IMR-90 (cell line): ENCODE measurements at regions not wholly inside any gene's neighbourhood (a gene's known extent, or its start where the extent isn't known, plus 50 kb on each side); places are given as distances from the start of the nearest gene placed in this dataset.

ENCODE experiments used
- ATAC-seq: fragments of 200-7000 bp; cut with Tn5 transposase; 2 replicates; pipeline ENCODE4 v1.9.1; 2020; ENCODE audit warnings: low read depth, mild to moderate bottlenecking, moderate library complexity
- BruUV-seq: library from RNA; stranded (reverse); fragments of 400-500 nt; replicated peaks from 2 replicates; lab custom pipeline; 2021; lab: Mats Ljungman, UMichigan
- CTCF ChIA-PET: fragments of 300-600 bp; formaldehyde crosslinking; extraction: SDS; loops from one replicate; lab custom pipeline; 2021; ENCODE audit warnings: antibody characterized with exemption; lab: Yijun Ruan, JAX
- POLR2A ChIA-PET: fragments of 300-600 bp; sonication (Branson Sonifier 250); formaldehyde crosslinking; loops from one replicate; lab custom pipeline; 2022; ENCODE audit warnings: antibody characterized with exemption; ENCODE audit not compliant: unreplicated experiment; lab: Charles Lee
- DNase-seq: peaks from one replicate; pipeline ENCODE4 v3.0.0; 2013
- H2AFZ ChIP-seq: replicated peaks from 2 replicates; pipeline ENCODE3; 2013; ENCODE audit warnings: low read length, mild to moderate bottlenecking; ENCODE audit not compliant: poor library complexity
- H2AK5ac ChIP-seq: 2 replicates; pipeline ENCODE4 v1.6.1; 2013; ENCODE audit warnings: low read depth, low read length, inconsistent platforms
- H2AK9ac ChIP-seq: replicated peaks from 2 replicates; pipeline ENCODE3; 2013; ENCODE audit warnings: mild to moderate bottlenecking, low read depth, low read length, moderate library complexity; ENCODE audit not compliant: poor library complexity
- H2BK120ac ChIP-seq: 2 replicates; pipeline ENCODE4 v1.6.1; 2013; ENCODE audit warnings: low read depth, low read length, inconsistent platforms
- H2BK15ac ChIP-seq: 3 replicates; pipeline ENCODE4 v1.6.1; 2013; ENCODE audit warnings: low read depth, low read length, inconsistent platforms
- H2BK20ac ChIP-seq: 2 replicates; pipeline ENCODE4 v1.6.1; 2013; ENCODE audit warnings: low read depth, mild to moderate bottlenecking, inconsistent platforms, low read length, moderate library complexity
- H2BK5ac ChIP-seq: 2 replicates; pipeline ENCODE4 v1.6.1; 2013; ENCODE audit warnings: mild to moderate bottlenecking, low read depth, low read length, inconsistent platforms; ENCODE audit not compliant: poor library complexity, severe bottlenecking
- H3K14ac ChIP-seq: replicated peaks from 2 replicates; pipeline ENCODE4 v1.6.1; 2013; ENCODE audit warnings: low read depth, low read length, inconsistent platforms
- H3K18ac ChIP-seq: 2 replicates; pipeline ENCODE4 v1.6.1; 2013; ENCODE audit warnings: low read depth, low read length, control low read depth
- H3K23ac ChIP-seq: 2 replicates; pipeline ENCODE4 v1.6.1; 2013; ENCODE audit warnings: low read depth, low read length, inconsistent platforms
- H3K27ac ChIP-seq: 2 replicates; pipeline ENCODE4 v1.5.1; 2013; ENCODE audit warnings: mild to moderate bottlenecking, control low read depth, low read length; ENCODE audit not compliant: insufficient read depth
- H3K27me3 ChIP-seq: 2 replicates; pipeline ENCODE4 v1.6.1; 2013; ENCODE audit warnings: low read length; ENCODE audit not compliant: control insufficient read depth, insufficient read depth
- H3K36me3 ChIP-seq: 2 replicates; pipeline ENCODE4 v1.6.1; 2013; ENCODE audit warnings: low read length, mixed read lengths; ENCODE audit not compliant: control insufficient read depth, insufficient read depth
- H3K4ac ChIP-seq: 2 replicates; pipeline ENCODE4 v1.6.1; 2013; ENCODE audit warnings: low read depth, low read length, inconsistent platforms
- H3K4me1 ChIP-seq: 2 replicates; pipeline ENCODE4 v1.6.1; 2013; ENCODE audit warnings: low read length, mixed read lengths; ENCODE audit not compliant: control insufficient read depth, insufficient read depth
- H3K4me2 ChIP-seq: 2 replicates; pipeline ENCODE4 v1.6.1; 2013; ENCODE audit warnings: low read depth, mild to moderate bottlenecking, control low read depth, low read length, moderate library complexity
- H3K4me3 ChIP-seq: 2 replicates; pipeline ENCODE4 v1.5.1; 2013; ENCODE audit warnings: low read depth, mild to moderate bottlenecking, control low read depth, low read length, moderate library complexity; ENCODE audit not compliant: insufficient read depth
- H3K56ac ChIP-seq: 2 replicates; pipeline ENCODE4 v1.6.1; 2013; ENCODE audit warnings: low read length, inconsistent platforms; ENCODE audit not compliant: insufficient read depth; ENCODE audit errors: extremely low read depth
- H3K79me1 ChIP-seq, 2 experiments: 2 replicates each; pipeline ENCODE4 v1.6.1; 2013; ENCODE audit warnings: low read length in 2 of 2, inconsistent platforms in 1 of 2, low read depth in 1 of 2
- H3K9ac ChIP-seq: 2 replicates; pipeline ENCODE4 v1.6.1; 2013; ENCODE audit warnings: low read depth, low read length, control low read depth
- H3K9me1 ChIP-seq: 2 replicates; pipeline ENCODE4 v1.6.1; 2013; ENCODE audit warnings: low read length, inconsistent platforms; ENCODE audit not compliant: insufficient read depth
- H3K9me3 ChIP-seq: 2 replicates; pipeline ENCODE4 v1.6.1; 2013; ENCODE audit warnings: low read length; ENCODE audit not compliant: control insufficient read depth, insufficient read depth
- H4K20me1 ChIP-seq: 2 replicates; pipeline ENCODE4 v1.6.1; 2013; ENCODE audit warnings: low read length, inconsistent platforms; ENCODE audit not compliant: insufficient read depth
- H4K5ac ChIP-seq: 2 replicates; pipeline ENCODE4 v1.6.1; 2013; ENCODE audit warnings: mild to moderate bottlenecking, low read depth, low read length, control low read depth
- H4K8ac ChIP-seq, 2 experiments: 2 replicates each; pipeline ENCODE4 v1.6.1; 2013; ENCODE audit warnings: low read depth in 2 of 2, low read length in 2 of 2, control low read depth in 1 of 2, inconsistent platforms in 1 of 2
- H4K91ac ChIP-seq: 2 replicates; pipeline ENCODE4 v1.6.1; 2013; ENCODE audit warnings: low read depth, low read length, inconsistent platforms; ENCODE audit not compliant: insufficient read depth
- BHLHE40 ChIP-seq: fragments of 150-350 bp; IDR thresholded peaks from 2 replicates; pipeline ENCODE4 v1.6.1; 2016; ENCODE audit warnings: mild to moderate bottlenecking, low read depth, low read length
- CEBPB ChIP-seq: IDR thresholded peaks from 2 replicates; pipeline ENCODE4 v1.6.1; 2012; ENCODE audit warnings: low read depth, low read length, improper control_type of control experiment
- FOS ChIP-seq: fragments of 150-350 bp; IDR thresholded peaks from 2 replicates; pipeline ENCODE4 v1.6.1; 2016; ENCODE audit warnings: low read depth, low read length
- MAFK ChIP-seq: IDR thresholded peaks from 2 replicates; pipeline ENCODE4 v1.6.1; 2012; ENCODE audit warnings: low read depth, low read length, improper control_type of control experiment
- MAZ ChIP-seq: IDR thresholded peaks from 2 replicates; pipeline ENCODE4 v1.6.1; 2012; ENCODE audit warnings: low read depth, mild to moderate bottlenecking, low read length, improper control_type of control experiment, moderate library complexity, borderline replicate concordance
- NFE2L2 ChIP-seq: fragments of 150-350 bp; IDR thresholded peaks from 2 replicates; pipeline ENCODE4 v1.6.1; 2016; ENCODE audit warnings: low read depth, mild to moderate bottlenecking, low read length
- SMC3 ChIP-seq: fragments of 150-350 bp; IDR thresholded peaks from 2 replicates; pipeline ENCODE4 v1.6.1; 2016; ENCODE audit warnings: low read depth, mild to moderate bottlenecking, antibody characterized with exemption, low read length, moderate library complexity
- WGBS, 2 experiments: methylation state at CpG; one replicate each; pipeline versions ENCODE4 v1.1.5 to v1.1.7; 2013; ENCODE audit warnings: missing lambda C conversion rate in 2 of 2; ENCODE audit not compliant: insufficient read length in 1 of 2; ENCODE audit errors: extremely low coverage in 2 of 2; 5-methylcytosine and 5-hydroxymethylcytosine counted together
- dilution Hi-C: fragments of 300-500 bp; cut with HindIII; formaldehyde crosslinking; loops from one replicate; pipeline ENCODE4 v1.14.3; 2018; ENCODE audit warnings: low sequenced_read_pairs; ENCODE audit not compliant: unreplicated experiment
- in situ Hi-C: fragments of 300-500 bp; cut with MboI; formaldehyde crosslinking; loops from 3 replicates; pipeline ENCODE4 v1.14.3; 2019; ENCODE audit warnings: low sequenced_read_pairs, inconsistent platforms, mixed read lengths
- intact Hi-C: fragments of 100-400 bp; cut with micrococcal nuclease; formaldehyde crosslinking; loops from 2 replicates; pipeline ENCODE4 v1.10.0; 2022
- TF ChIP-seq, protein P1 (sequence below): conservative IDR thresholded peaks from 2 replicates; pipeline ENCODE4 v1.5.1; 2012; ENCODE audit warnings: mild to moderate bottlenecking, low read depth, low read length, improper control_type of control experiment
- TF ChIP-seq, protein P2 (sequence below): fragments of 150-350 bp; IDR thresholded peaks from 2 replicates; pipeline ENCODE4 v1.6.1; 2017; ENCODE audit warnings: mild to moderate bottlenecking, antibody characterized with exemption, low read length, low read depth
- TF ChIP-seq, protein P3 (sequence below): fragments of 150-350 bp; IDR thresholded peaks from 2 replicates; pipeline ENCODE4 v1.6.1; 2016; ENCODE audit warnings: low read depth, mild to moderate bottlenecking, low read length, moderate library complexity, borderline replicate concordance

DNA sequence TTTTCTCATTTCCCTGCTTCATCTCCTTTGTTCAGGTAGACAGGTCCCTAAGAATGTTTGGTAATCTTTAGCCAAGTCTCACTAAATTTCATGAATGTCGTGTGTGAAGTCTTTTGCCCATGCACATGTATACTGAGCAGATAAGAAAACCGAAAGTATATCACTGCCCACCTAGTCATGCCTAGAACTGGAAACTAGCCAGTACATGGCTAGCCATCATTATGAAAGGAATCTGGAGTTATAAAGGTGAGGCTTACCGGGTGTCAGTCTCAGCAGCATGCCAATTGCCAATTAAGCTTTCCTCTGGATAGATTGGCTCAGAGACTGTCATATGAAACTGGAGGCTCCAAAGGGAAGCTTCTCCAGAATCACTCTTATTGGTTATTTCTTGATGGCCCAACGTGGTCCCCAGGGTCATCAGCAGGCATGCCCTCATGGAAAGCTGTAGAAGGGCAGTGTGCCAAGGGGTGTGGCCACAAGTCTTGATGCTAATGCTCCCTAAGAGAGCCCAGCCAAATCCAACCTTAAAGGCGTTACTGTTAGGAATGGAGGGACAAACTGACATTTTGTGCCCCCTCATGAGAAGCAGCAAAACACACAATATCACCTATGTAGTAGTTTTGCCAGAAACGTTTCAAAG lies 307.3 kb upstream of the PIK3R1 start:
- Histone ChIP-seq H3K9me1 (no peaks in the 10 kb centered on the region), H3K23ac (no peak overlapping the region), H2BK15ac (no peak overlapping the region), H3K27me3 (no peaks in the 10 kb centered on the region), H4K20me1 (no peaks in the 10 kb centered on the region), H2BK20ac (no peak overlapping the region), H3K4me2 (no peak overlapping the region), H2BK120ac (no peak overlapping the region), H3K9me3 (no peaks in the 10 kb centered on the region), H3K4ac (no peak overlapping the region), H3K14ac (no peak overlapping the region), H4K91ac (no peak overlapping the region), H2AK9ac (no peak overlapping the region), H3K4me1 (no peaks in the 10 kb centered on the region), H3K4me3 (no peak overlapping the region), H3K56ac (no peak overlapping the region), H2AFZ (no peak overlapping the region), H3K18ac (no peak overlapping the region), H4K8ac (no peak overlapping the region), H3K36me3 (no peaks in the 10 kb centered on the region), H3K27ac (no peak overlapping the region), H3K79me1 (no peaks in the 10 kb centered on the region), H3K9ac (no peak overlapping the region), H4K5ac (no peak overlapping the region), H2BK5ac (no peak overlapping the region), H2AK5ac (no peak overlapping the region)
- CTCF ChIA-PET = no interaction called here
- intact Hi-C loops (no loop called here), dilution Hi-C loops (no loop called here), in situ Hi-C loops (no loop called here)
- no CpG with 5 or more reads among the region's 6 CpGs for WGBS, 2 experiments
- no TSS peak for BruUV-seq
- TF ChIP-seq FOS (no peak), MAZ (no peak), SMC3 (no peak), MAFK (no peak), CEBPB (no peak), NFE2L2 (no peak), BHLHE40 (no peak)
- TF ChIP-seq, protein P1, sequence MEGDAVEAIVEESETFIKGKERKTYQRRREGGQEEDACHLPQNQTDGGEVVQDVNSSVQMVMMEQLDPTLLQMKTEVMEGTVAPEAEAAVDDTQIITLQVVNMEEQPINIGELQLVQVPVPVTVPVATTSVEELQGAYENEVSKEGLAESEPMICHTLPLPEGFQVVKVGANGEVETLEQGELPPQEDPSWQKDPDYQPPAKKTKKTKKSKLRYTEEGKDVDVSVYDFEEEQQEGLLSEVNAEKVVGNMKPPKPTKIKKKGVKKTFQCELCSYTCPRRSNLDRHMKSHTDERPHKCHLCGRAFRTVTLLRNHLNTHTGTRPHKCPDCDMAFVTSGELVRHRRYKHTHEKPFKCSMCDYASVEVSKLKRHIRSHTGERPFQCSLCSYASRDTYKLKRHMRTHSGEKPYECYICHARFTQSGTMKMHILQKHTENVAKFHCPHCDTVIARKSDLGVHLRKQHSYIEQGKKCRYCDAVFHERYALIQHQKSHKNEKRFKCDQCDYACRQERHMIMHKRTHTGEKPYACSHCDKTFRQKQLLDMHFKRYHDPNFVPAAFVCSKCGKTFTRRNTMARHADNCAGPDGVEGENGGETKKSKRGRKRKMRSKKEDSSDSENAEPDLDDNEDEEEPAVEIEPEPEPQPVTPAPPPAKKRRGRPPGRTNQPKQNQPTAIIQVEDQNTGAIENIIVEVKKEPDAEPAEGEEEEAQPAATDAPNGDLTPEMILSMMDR = no peak
- TF ChIP-seq, protein P2, sequence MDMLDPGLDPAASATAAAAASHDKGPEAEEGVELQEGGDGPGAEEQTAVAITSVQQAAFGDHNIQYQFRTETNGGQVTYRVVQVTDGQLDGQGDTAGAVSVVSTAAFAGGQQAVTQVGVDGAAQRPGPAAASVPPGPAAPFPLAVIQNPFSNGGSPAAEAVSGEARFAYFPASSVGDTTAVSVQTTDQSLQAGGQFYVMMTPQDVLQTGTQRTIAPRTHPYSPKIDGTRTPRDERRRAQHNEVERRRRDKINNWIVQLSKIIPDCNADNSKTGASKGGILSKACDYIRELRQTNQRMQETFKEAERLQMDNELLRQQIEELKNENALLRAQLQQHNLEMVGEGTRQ = no peak
- TF ChIP-seq, protein P3, sequence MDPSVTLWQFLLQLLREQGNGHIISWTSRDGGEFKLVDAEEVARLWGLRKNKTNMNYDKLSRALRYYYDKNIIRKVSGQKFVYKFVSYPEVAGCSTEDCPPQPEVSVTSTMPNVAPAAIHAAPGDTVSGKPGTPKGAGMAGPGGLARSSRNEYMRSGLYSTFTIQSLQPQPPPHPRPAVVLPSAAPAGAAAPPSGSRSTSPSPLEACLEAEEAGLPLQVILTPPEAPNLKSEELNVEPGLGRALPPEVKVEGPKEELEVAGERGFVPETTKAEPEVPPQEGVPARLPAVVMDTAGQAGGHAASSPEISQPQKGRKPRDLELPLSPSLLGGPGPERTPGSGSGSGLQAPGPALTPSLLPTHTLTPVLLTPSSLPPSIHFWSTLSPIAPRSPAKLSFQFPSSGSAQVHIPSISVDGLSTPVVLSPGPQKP = no peak
- ATAC-seq = no peak
- POLR2A ChIA-PET = no interaction called here
- DNase-seq = no peak
